HG03521 (cell line): ENCODE measurements at regions not wholly inside any gene's neighbourhood (a gene's known extent, or its start where the extent isn't known, plus 50 kb on each side); places are given as distances from the start of the nearest gene placed in this dataset.

ENCODE experiments used
- ATAC-seq: cut with Tn5 transposase; IDR thresholded peaks from one replicate; pipeline ENCODE4 v1.9.1; 2021; ENCODE audit warnings: mild to moderate bottlenecking, moderate library complexity; ENCODE audit not compliant: unreplicated experiment

GRCh38 chr4:158010361-158010760 is 162.5 kb downstream of the GASK1B start:
- ATAC-seq = no peak

GRCh38 chr4:158008551-158009218 is 164.1 kb downstream of the GASK1B start:
- no peak for ATAC-seq

GRCh38 chr4:158007566-158007965 is 165.3 kb downstream of the GASK1B start:
- ATAC-seq = no peak

- no peak for ATAC-seq
Observed at GRCh38 chr4:158006990-158007389, 165.8 kb downstream of the GASK1B start.

- ATAC-seq = no peak
Observed at GRCh38 chr4:158005021-158005420, 167.8 kb downstream of the GASK1B start.

GRCh38 chr4:158004101-158004500 is 168.7 kb downstream of the GASK1B start:
- no peak for ATAC-seq

DNA sequence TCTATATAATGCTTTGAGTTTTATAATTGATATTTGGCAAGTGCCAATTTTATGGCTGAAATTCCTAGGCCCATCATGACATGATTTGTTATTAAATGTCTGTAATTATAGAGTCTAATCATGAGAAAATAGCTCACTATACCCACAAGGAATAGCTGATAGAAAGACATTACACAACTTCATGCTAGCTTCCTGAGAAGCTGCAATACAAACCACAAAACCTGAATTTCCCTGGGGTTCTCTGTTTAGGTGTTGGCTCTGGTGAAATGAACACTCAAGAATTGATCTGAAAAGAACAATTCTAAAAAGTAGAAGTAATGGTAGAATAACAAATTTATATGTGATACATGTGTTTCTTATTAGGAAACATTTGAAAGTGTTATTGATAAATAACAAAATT is 169.6 kb downstream of the GASK1B start:
- no peak for ATAC-seq

GRCh38 chr4:158002173-158002572 is 170.7 kb downstream of the GASK1B start:
- ATAC-seq = no peak

DNA sequence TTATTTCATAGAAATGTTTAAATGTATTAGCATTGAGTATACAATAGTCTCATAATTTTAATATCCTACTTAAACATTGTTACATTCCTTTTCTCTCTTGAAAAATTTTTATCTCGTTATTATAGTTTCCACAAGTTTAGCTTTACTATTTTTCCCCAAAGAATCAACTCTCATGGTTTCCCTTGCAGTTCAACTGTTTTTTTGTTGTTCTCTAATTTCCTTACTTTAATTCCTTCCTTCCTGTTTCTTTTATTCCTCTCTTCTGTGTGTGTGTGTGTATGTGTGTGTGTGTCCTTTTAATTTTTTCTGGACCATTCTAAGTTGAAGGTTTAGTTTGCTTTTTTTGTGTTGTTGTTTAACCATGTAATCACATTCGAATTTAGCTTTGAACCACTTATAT is 171.1 kb downstream of the GASK1B start:
- ATAC-seq = no peak

- no peak for ATAC-seq
Observed at GRCh38 chr4:157999723-158000122, 173.1 kb downstream of the GASK1B start.

- no peak for ATAC-seq
Observed at GRCh38 chr4:157997296-157997695, 175.5 kb downstream of the GASK1B start.

DNA sequence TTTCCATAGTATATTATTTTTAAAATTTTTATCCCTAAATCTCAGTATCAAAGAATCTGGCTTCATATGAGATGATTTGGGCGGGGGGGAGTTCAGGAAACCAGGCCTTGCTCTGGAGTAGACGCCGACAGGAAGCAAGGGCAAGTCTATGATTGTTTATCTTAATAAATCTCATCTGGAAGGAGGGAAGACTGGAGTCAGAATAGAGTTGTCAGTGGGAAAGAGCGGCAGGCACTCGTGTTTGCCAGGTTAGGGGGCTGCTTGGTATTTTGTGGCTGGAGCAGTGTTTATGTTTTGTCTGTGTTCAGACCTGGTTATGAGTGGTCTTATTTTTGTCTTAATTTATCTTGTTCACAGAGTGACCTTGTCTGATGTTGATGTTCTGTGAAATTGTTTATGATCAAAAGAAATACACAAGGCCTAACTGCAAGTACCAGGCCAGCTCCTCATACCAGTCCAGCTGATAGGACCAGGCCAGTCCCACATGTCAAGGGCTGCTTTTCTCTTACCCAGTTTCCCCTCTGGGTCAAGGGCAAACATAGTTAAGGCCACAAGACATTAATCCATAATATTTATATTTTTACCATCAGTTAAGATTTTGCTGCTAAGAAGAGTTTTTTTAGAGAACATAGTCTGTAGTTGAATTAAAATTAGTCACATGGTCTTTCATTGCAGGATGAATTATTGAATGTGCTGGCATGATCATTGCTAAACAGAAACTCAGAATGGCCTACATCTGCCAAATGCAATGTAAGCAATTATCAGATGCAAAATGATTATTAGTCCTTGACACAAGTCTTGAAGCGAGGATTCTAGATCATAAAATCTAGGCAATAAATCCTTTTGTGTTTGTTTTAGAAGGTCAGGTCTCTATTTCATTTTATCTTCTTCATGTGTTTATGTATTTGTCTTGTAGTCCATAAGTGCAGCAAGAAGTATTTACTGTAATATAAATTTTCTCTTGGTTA is 176.5 kb downstream of the GASK1B start:
- no peak for ATAC-seq

DNA sequence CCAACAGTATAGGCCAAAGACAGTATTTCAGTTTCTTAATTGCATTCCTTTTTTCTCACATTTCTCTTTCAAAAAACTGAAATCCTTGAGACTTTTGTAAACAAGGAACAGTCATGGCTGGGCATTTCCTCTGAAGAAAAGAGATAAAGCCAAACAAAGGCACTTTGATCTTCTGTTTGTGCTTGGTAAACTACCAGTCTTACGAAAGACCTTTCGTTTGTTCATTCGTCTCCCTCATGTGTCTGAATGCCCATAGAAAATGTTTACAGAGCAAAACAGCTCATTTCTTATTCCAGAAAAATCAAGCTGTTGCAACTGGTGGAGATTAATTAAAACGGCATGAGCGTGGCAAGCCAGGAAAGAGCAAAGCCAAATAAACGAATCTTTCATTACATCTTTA is 178.0 kb downstream of the GASK1B start:
- no peak for ATAC-seq

GRCh38 chr4:157992948-157993839 is 179.6 kb downstream of the GASK1B start:
- no peak for ATAC-seq

DNA sequence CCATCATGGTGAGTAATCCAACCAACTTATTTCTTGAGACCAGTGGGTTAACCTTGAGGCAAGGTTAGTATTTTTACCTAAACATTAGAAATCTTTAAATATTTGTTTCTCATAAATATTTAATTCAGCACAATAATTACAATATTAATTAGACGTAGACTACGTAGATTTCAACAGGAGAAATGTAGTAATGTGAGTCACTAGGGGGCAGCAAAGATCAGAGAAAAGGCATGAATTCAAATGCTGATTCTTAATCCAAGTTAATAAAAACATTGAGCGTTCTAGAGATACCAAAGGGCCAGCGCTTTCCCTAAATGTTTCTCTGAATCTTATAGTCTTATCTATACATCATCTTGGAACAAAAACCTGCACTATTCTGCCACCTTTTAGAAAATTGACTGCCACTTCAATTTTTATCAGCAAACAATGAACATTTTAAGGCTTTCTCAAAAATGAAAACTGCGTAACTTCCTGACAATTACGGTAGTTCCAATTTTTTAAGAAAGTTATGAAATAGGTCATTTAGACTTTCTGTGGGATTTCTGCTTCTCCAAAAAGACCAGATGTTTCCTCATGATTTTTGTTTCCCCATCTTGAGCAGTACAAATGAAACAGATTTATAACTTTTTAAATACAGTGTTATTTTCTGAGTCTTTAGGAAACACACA is 180.7 kb downstream of the GASK1B start:
- ATAC-seq = no peak

- no peak for ATAC-seq
Observed at GRCh38 chr4:157988641-157989040, 184.2 kb downstream of the GASK1B start.

- no peak for ATAC-seq
Observed at GRCh38 chr4:157984285-157984911, 188.4 kb downstream of the GASK1B start.

GRCh38 chr4:157983300-157983699 is 189.5 kb downstream of the GASK1B start:
- ATAC-seq = no peak

DNA sequence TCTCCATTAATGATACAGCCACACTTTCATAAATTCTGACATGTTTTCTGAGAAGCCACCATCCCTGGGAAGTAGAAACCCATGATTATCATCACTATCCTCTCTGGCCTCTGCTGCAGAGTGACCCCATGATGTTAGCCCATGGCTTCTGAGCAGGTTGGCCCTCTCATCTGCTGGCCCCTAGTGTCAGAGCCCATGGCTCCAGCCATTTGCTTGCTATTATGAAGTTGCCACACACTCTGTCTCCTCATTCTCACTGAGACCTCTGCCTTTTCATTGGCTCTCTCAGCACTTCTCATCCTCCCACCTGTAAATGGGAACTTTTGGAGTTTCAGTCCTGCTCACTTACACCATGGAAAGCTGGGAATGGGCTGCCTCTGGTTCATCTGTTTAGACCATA is 192.7 kb downstream of the GASK1B start:
- ATAC-seq = no peak

- peak; percentile 80 for ATAC-seq
Observed at GRCh38 chr4:157978680-157979361, 194.0 kb downstream of the GASK1B start.
